ENCODE measurements at regions not wholly inside any gene's neighbourhood (a gene's known extent, or its start where the extent isn't known, plus 50 kb on each side); places are given as distances from the start of the nearest gene placed in this dataset.
A peak's percentile ranks its signal among the peaks of the same experiment; 100 is the strongest.

- no peak overlapping the region for H3K27ac ChIP-seq
- no peak for TF ChIP-seq CTCF (IDR thresholded peaks at IDR 0.05)
These were observed 441.7 kb downstream of the TRIB2 start for GRCh38 chr2:13158466-13158865.

GRCh38 chr2:13180729-13181128 lies 464.0 kb downstream of the TRIB2 start:
- Histone ChIP-seq H3K9ac (no peak overlapping the region), H3K36me3 (ENCODE audit: control insufficient read depth, insufficient read depth, low read length) (no peaks in the 10 kb centered on the region), H3K4me1 (no peaks in the 10 kb centered on the region), H2AFZ (no peak overlapping the region), H3K27ac (no peak overlapping the region), H3K4me3 (ENCODE audit: low read depth, low read length) (no peak overlapping the region), H3K4me2 (ENCODE audit: low read length) (no peak overlapping the region), H3K79me2 (no peaks in the 10 kb centered on the region), H3K27me3 (ENCODE audit: control insufficient read depth, insufficient read depth, low read length) (no peaks in the 10 kb centered on the region), H3K9me3 (ENCODE audit: control insufficient read depth, low read length) (no peaks in the 10 kb centered on the region)
- no peak for TF ChIP-seq CTCF (IDR thresholded peaks at IDR 0.05)

More at GRCh38 chr2:13158466-13158865, 441.7 kb downstream of the TRIB2 start:
- Histone ChIP-seq H3K79me2 (no peaks in the 10 kb centered on the region), H3K36me3 (ENCODE audit: control insufficient read depth, insufficient read depth, low read length) (no peaks in the 10 kb centered on the region), H2AFZ (no peak overlapping the region), H3K4me1 (no peaks in the 10 kb centered on the region), H3K27me3 (ENCODE audit: control insufficient read depth, insufficient read depth, low read length) (no peaks in the 10 kb centered on the region), H3K9ac (no peak overlapping the region), H3K4me3 (ENCODE audit: low read depth, low read length) (no peak overlapping the region), H3K4me2 (ENCODE audit: low read length) (no peak overlapping the region), H3K9me3 (ENCODE audit: control insufficient read depth, low read length) (no peaks in the 10 kb centered on the region)

GRCh38 chr2:13193075-13193474 lies 476.3 kb downstream of the TRIB2 start:
- Histone ChIP-seq H3K79me2 (no peaks in the 10 kb centered on the region), H3K9me3 (ENCODE audit: control insufficient read depth, low read length) (no peaks in the 10 kb centered on the region), H3K27ac (no peak overlapping the region), H3K27me3 (ENCODE audit: control insufficient read depth, insufficient read depth, low read length) (no peaks in the 10 kb centered on the region), H3K4me2 (ENCODE audit: low read length) (no peak overlapping the region), H3K9ac (no peak overlapping the region), H3K36me3 (ENCODE audit: control insufficient read depth, insufficient read depth, low read length) (no peaks in the 10 kb centered on the region), H3K4me3 (ENCODE audit: low read depth, low read length) (no peak overlapping the region), H2AFZ (no peak overlapping the region), H3K4me1 (no peaks in the 10 kb centered on the region)
- TF ChIP-seq CTCF (IDR thresholded peaks at IDR 0.05), result no peak

GRCh38 chr2:13193900-13194299 lies 477.2 kb downstream of the TRIB2 start:
- Histone ChIP-seq H2AFZ (no peak overlapping the region), H3K27me3 (ENCODE audit: control insufficient read depth, insufficient read depth, low read length) (no peaks in the 10 kb centered on the region), H3K27ac (no peak overlapping the region), H3K36me3 (ENCODE audit: control insufficient read depth, insufficient read depth, low read length) (no peaks in the 10 kb centered on the region), H3K79me2 (no peaks in the 10 kb centered on the region), H3K4me1 (no peaks in the 10 kb centered on the region), H3K4me3 (ENCODE audit: low read depth, low read length) (no peak overlapping the region), H3K4me2 (ENCODE audit: low read length) (no peak overlapping the region), H3K9me3 (ENCODE audit: control insufficient read depth, low read length) (no peaks in the 10 kb centered on the region), H3K9ac (no peak overlapping the region)
- TF ChIP-seq CTCF (IDR thresholded peaks at IDR 0.05), result peak; percentile 33

- no peaks in the 10 kb centered on the region for H3K4me1 ChIP-seq
- H3K9ac ChIP-seq, result no peak overlapping the region
- TF ChIP-seq CTCF (IDR thresholded peaks at IDR 0.05), result no peak
- H2AFZ ChIP-seq, result no peak overlapping the region
- no peak overlapping the region for H3K27ac ChIP-seq
- H3K27me3 ChIP-seq (ENCODE audit: control insufficient read depth, insufficient read depth, low read length), result no peaks in the 10 kb centered on the region
- H3K36me3 ChIP-seq (ENCODE audit: control insufficient read depth, insufficient read depth, low read length), result no peaks in the 10 kb centered on the region
- H3K9me3 ChIP-seq (ENCODE audit: control insufficient read depth, low read length), result no peaks in the 10 kb centered on the region
- no peak overlapping the region for H3K4me2 ChIP-seq (ENCODE audit: low read length)
- no peaks in the 10 kb centered on the region for H3K79me2 ChIP-seq
- no peak overlapping the region for H3K4me3 ChIP-seq (ENCODE audit: low read depth, low read length)
These were observed 478.5 kb downstream of the TRIB2 start for GRCh38 chr2:13195270-13195669.

Data from parathyroid adenoma (tissue), 2 donors.